DMS 273 (cell line): ENCODE measurements at regions not wholly inside any gene's neighbourhood (a gene's known extent, or its start where the extent isn't known, plus 50 kb on each side); places are given as distances from the start of the nearest gene placed in this dataset.
A peak's percentile ranks its signal among the peaks of the same experiment; 100 is the strongest.
"Not testable (repeated sequence)": the region's sequence is repeated elsewhere in the genome, so short reads cannot be mapped to it uniquely, and the experiment has no call there.

ENCODE experiments used
- DNase-seq: peaks from one replicate; lab custom pipeline; 2025; ENCODE audit not compliant: unreplicated experiment; lab: John Stamatoyannopoulos, UW

- no peak for DNase-seq
These were observed 50.3 kb upstream of the ATP6AP2 start for GRCh38 chrX:40530509-40530908.

GRCh38 chrX:40527543-40527942 lies 53.2 kb upstream of the ATP6AP2 start:
- DNase-seq = no peak

- DNase-seq = no peak
These were observed 54.4 kb upstream of the ATP6AP2 start for GRCh38 chrX:40526412-40526811.

- not testable (repeated sequence) for DNase-seq
These were observed 54.9 kb upstream of the ATP6AP2 start for GRCh38 chrX:40525901-40526300.

GRCh38 chrX:40524423-40524822 lies 56.3 kb upstream of the ATP6AP2 start:
- no peak for DNase-seq

- DNase-seq = no peak
These were observed 56.9 kb upstream of the ATP6AP2 start for GRCh38 chrX:40523852-40524251.

- DNase-seq = no peak
These were observed 58.8 kb upstream of the ATP6AP2 start for GRCh38 chrX:40521868-40522450.

GRCh38 chrX:40514376-40514775 lies 66.4 kb upstream of the ATP6AP2 start:
- no peak for DNase-seq

GRCh38 chrX:40513835-40514234 lies 66.9 kb upstream of the ATP6AP2 start:
- no peak for DNase-seq

GRCh38 chrX:40513012-40513411 lies 67.8 kb upstream of the ATP6AP2 start:
- no peak for DNase-seq

GRCh38 chrX:40511258-40511657 lies 69.5 kb upstream of the ATP6AP2 start:
- no peak for DNase-seq

- DNase-seq = no peak
These were observed 72.2 kb upstream of the ATP6AP2 start for GRCh38 chrX:40508560-40508959.

- DNase-seq = no peak
These were observed 74.4 kb upstream of the ATP6AP2 start for GRCh38 chrX:40506201-40506985.

- DNase-seq = no peak
These were observed 75.8 kb upstream of the ATP6AP2 start for GRCh38 chrX:40504801-40505605.

GRCh38 chrX:40503094-40503493 lies 77.7 kb upstream of the ATP6AP2 start:
- DNase-seq = no peak

- DNase-seq = no peak
These were observed 78.1 kb upstream of the ATP6AP2 start for GRCh38 chrX:40502688-40503087.

GRCh38 chrX:40501164-40501855 lies 79.5 kb upstream of the ATP6AP2 start:
- DNase-seq = no peak

GRCh38 chrX:40496728-40497127 lies 84.0 kb upstream of the ATP6AP2 start:
- peak; percentile 82 for DNase-seq

GRCh38 chrX:40495659-40496058 lies 85.1 kb upstream of the ATP6AP2 start:
- no peak for DNase-seq

GRCh38 chrX:40494005-40494404 lies 86.8 kb upstream of the ATP6AP2 start:
- DNase-seq = no peak

- no peak for DNase-seq
These were observed 92.5 kb upstream of the ATP6AP2 start for GRCh38 chrX:40488296-40488695.
